ENCODE measurements at regions not wholly inside any gene's neighbourhood (a gene's known extent, or its start where the extent isn't known, plus 50 kb on each side); places are given as distances from the start of the nearest gene placed in this dataset.
"Not testable (repeated sequence)": the region's sequence is repeated elsewhere in the genome, so short reads cannot be mapped to it uniquely, and the experiment has no call there.

DNA sequence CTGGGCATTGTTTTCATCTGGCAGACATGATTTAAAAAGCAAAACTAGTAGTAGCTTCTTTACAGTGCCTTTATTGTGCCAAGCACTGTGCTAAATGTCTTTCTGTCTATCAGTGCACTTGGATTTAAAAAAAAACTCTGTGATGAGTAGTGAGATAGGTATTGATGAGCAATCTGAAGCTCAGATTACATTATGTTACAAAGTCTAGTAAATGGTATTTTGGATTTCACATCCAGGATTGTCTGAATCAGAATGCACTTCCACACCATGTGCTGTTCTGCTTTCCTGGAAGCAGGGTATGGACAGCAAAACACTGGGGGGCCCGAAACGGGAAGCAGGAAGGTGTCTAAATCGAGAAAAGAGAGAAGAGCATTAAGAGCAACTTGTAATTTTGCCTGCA, 103.4 kb upstream of the CCN2 start:
- no peak for DNase-seq (ENCODE audit: low read depth)

DNA sequence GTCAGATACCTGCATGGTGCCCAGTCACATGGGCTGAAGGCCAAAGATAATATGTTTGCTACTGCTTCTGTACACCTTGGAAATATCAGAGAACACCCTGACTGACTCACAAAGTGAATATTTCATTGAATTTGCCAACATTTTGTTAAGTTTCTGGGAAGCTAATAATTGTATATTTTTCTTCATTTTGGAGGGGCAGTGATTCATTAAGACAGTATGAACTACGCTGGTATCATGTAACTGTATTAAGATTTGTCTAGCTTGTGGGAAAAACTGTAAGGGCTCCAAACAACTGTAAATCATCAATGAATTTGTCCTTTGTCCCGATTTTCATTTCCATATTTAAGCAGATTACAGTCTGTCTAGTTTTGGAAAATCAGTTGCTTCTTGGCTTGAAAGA, 102.3 kb upstream of the CCN2 start:
- DNase-seq (ENCODE audit: low read depth): no peak

DNA sequence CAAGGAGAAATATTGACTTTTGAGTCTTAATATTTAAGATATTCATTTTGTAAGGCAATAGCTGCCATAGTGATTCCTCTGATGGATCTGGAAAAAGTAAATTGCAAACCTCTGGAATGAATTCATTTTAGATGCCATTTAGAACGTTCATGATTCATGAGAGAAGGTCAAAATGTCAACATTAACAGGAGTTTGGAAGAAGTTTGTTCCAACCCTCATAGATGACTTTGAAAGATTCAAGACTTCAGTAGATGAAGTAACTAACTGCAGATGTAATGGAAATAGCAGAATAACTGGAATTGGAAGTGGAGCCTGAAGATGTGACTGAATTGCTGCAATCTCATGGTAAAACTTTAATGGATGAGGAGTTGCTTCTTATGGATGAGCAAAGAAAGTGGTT, 100.9 kb upstream of the CCN2 start:
- no peak for DNase-seq (ENCODE audit: low read depth)

DNA sequence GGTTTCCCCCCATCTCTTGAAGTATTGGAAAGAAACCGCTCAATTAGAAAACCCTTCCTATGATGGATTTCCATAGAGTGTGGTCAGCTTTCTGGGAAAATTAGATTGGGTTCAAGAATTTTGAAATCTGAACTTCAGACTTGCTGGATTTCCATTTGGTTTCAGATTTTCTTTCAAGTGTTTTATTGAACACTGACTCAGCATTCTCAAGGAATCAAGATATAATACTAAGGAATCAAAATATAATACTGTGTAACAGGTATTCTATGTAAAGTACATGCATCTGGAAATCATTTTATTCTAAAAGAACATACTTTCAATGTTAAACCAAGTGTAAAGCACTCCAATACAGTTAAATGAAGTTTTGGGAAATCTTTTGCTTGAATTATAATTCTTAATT, 94.7 kb upstream of the CCN2 start:
- no peak for DNase-seq (ENCODE audit: low read depth)

DNA sequence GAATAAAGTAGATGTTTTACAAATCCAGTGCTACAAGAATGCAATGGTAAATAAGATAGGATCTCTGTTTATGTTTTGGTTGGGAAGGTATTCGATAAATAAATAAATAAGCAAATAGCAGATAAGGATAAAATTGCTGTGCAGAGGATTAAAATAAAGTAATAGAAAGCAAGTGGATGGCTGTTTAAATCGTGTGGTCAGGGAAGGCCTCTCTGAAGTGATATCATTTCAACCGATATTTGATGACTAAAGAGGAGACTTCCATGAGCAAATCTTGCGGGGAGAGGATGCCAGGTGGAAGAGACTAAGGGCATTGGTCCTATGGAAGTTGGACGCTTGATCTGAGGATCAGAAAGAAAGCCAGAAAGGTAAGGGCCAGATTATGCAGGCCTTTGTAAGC, 92.0 kb upstream of the CCN2 start:
- DNase-seq (ENCODE audit: low read depth): no peak

DNA sequence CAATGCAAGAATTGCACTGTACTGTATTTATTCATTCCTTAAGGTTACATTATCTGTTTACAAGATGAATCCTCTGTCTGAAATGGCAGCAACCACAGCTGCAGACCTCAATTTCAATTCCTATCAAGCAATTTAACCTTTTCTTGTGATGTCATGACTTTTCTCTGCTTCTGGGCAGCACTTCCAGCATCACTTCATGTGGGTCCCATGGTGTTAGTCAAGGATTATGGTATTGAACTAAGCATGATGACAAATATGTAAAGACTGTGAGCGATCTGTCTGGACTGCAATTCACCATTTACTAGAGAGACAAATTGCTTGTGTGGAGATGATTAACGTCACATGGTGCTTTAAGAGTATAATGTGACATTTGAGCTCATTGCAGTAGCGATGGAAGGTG, 90.5 kb upstream of the CCN2 start:
- no peak for DNase-seq (ENCODE audit: low read depth)

DNA sequence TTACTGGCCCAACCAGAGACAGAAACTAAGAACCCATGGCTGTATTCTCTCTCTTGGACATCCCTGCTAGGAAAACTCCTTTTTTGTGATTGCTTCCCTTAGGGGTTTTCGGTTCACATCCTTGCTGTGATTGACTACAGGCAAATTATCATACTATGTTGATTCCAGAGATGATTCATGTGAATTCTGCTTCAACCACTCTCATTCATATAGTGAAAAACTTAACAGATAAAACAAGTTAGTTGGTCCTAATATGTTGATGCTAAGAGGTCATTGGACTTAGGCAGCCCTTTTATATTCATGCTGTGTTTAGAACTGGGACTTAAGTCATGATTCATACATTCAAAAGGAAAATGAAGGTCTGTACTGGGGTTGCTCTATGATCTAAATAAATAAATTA, 76.9 kb upstream of the CCN2 start:
- no peak for DNase-seq (ENCODE audit: low read depth)

DNA sequence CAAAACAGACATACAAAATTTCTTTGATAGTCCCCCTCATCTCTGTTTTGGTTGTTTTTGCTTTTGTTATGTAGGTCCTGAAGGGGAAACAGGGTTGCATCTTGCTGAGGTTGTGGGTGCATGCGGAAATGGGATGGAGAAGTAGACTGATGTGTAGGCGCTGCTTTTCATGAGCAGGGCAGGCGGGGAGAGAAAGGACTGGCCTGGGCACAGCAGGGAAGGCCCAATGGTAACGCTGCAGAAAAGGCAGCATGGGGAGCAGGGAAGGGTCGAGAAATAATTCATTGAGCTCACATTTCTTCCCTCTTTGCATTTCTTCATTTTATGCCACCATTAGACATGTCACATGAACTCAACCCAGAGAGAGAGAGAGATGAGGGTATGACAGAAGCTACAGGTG, 74.3 kb upstream of the CCN2 start:
- no peak for DNase-seq (ENCODE audit: low read depth)

DNA sequence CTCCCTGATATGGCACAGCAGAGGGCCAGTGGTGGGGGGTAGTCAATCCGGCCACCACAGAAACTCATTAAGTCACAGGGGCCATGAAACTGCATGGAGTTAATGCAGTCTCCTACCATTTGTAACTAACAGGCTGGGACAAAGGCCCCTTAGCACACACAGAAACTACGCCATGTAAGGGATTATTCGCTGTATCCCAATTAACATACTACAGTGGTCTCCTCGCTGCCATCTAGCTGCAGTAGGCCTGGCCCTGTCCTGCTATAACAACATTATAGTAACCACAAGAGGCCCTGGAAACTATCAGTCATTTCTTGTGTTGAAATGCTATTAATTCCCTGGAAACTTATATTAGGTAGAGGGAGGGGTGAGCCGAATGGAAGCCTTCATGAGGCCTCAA, 72.3 kb upstream of the CCN2 start:
- DNase-seq (ENCODE audit: low read depth): no peak

DNA sequence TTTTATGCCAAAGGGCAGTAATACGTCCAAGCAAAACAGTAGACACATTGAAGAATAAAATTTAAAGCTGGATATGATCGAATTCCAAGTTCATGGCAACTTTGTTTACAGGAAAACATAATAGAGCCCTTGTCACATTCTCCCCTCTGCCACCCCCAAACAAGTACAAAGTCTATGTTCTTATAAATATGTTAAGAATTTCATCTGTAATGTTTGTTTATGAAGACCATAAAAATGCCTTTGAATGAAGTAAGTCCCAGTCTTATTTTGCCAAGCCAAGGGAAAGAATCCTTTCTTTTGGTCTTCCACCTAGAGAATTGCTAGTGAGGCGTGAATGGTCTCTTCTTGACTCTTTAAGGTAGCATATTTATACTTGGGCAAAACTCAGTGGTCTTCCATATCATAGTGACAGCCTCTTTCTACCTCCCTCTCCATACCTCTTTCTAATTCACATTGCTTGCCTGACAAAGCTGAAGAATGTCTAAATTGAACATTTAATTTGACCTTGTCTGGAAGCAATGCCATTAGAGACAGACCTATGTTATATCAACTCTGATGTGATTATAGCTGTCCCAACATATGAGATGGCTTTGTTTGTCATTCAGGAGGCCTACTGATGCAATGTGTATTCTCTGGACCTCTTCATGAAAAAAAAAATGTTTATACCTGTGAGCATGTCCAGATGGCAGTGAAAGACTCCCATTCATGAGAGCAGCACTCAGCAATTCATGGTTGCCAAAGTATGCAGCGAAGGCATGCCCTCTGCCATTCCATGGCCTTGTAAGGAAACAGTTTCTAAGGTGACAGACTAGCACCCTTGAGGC, 70.6 kb upstream of the CCN2 start:
- DNase-seq (ENCODE audit: low read depth): no peak

DNA sequence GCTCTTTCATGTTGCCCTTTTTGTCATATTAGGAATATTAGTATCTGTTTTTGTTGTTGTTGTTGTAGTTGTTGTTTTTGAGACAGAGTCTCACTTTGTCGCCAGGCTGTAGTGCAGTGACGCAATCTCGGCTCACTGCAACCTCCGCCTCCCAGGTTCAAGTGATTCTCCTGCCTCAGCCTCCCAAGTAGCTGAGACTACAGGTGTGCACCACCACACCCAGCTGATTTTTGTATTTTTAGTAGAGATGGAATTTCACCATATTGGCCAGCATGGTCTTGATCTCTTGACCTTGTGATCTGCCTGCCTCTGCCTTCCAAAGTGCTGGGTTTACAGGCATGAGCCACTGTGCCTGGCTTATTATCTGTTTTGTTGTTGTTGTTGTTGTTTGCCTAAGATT, 69.7 kb upstream of the CCN2 start:
- not testable (repeated sequence) for DNase-seq (ENCODE audit: low read depth)

DNA sequence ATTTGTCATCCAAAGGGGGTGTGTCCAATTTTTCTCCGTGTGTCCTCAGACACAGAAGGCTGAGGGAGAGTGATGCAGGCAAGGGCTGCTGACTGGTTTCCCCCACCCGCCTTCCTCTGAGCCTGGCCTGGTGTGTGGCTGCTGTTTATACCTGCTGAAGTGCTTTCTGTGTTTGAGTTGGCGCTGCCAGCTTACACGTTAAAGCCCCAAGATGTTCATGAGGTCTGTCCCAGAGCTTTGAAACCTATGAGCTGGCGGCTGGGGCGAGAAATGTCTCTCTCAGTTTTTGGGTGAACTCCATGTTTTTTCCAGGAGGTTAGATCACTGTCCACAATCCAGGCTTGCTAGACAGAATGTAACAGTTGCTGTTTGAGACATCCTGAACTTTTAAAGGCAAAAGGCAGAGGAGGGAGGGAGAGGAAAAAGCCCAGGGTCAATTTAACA, 69.0 kb upstream of the CCN2 start:
- no peak for DNase-seq (ENCODE audit: low read depth)

DNA sequence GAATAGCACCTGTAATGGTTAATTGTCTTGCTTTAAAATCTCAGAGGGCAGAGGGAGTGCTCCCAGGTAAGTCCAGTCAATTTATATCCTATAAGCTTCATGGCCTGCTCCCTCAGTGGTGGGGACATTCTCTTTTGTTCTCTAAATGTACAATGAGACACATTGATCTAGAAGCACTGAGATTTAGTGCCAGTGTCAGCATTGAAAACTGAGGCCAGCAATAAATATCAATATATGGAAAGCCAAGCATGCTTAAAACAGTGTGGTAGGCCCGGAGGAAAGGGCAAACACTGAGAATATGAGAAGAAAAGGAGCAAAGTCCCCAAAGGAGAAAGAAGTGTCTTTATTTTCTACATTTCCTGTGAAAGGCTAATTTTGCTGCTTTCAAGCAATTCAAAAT, 68.4 kb upstream of the CCN2 start:
- DNase-seq (ENCODE audit: low read depth): no peak

DNA sequence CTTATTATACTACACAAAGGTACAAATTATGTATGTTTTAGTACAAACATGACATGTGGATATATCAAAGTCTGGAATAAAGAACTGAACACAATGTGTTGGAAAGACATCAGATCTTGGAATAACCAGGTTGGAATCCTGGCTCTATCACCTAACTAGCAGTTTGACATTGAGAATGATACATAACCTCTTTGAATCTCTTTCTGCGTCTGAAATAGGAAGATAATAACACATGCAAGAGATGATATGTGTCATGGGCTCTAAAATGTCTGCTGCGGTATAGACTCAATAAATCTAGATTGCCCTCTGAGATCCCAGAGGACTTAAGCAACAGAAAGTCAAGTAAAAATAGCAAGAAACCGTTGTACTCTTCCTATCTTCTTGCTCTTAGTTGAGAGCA, 66.8 kb upstream of the CCN2 start:
- no peak for DNase-seq (ENCODE audit: low read depth)

DNA sequence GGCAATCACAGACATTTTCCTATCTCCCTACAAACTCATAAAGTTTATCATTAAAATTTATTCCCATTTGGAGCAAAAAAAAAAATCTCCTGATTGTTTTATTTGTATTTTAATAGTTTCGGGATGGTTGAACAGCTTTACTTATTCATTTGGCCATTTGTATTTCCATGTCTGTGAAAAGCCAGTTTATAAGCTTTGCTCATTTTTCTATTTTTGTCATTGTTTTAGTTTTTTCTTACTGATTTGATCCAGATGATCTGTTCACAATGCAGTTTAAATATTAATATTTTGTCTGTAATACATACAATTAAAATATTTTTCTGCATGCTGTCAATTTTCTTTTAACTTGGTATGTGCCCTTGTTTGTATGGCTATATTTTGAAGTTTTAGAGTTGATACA, 65.2 kb upstream of the CCN2 start:
- no peak for DNase-seq (ENCODE audit: low read depth)

DNA sequence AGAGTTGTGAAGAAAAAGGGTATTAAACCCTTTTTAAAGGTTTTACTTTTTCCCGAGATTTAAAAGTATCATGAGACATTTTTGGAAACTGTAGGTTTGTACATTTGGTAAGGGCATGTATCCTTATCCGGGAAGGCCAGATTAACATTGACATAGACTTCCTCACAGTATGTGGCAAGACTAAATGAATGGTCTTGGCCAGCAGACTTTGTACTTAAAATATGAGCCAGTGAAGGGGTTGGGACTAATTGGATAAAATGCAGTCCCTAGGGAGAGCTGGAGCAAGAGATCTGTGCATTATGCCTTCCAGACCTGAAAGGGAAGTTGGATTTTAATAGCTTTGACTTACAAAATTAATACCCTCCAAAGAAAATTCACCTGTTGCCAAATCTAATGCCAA, 60.4 kb upstream of the CCN2 start:
- no peak for DNase-seq (ENCODE audit: low read depth)

DNA sequence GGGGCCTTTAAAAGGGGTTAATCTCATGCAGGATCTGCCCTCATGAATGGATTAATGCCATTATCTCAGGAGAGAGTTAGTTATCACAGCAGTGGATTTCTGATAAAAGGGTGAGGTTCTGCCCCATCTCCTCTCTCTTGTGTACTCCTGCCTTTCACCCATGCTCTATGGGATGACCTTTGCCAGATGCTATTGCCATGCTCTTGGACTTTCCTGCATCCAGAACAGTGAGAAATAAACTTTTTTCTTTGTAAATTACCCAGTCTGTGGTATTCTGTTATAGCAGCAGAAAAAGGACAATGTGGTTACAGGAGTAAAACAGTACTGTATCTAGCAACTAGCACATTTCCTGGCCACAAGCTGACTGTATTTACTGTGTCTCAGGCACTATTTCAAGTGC, 58.0 kb upstream of the CCN2 start:
- DNase-seq (ENCODE audit: low read depth): no peak

DNA sequence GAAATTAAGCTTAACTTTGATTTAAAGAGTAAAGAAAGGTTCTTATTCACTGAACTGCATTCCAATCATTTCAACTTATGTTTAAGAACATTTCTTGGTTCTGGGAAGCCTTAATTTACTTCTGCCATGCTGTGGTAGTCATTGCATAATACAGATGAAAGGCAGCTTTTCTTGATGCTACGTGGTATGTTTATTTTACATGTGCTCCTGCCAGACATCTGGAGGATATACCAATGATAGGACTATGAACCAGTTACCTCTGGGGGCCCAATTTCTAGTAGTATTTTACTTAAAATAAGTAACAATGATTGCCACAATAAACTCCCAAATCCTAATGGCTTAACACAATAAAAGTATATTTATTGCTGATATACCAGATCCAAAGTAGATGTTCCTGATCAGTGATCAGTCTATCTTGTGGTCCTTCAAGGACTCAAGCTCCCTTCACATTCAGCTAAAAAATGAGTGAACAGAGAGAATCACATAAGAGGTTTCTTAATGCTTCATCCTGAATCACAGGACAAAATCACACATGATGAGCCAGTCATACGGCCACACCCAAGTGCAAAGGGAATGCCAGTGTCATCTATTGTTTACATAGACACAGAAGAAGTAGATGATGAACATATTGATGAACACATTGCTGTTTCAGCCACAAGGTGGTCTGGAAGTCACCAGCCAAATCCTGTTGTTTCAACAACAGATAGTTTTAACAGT, 56.5 kb upstream of the CCN2 start:
- DNase-seq (ENCODE audit: low read depth): no peak

DNA sequence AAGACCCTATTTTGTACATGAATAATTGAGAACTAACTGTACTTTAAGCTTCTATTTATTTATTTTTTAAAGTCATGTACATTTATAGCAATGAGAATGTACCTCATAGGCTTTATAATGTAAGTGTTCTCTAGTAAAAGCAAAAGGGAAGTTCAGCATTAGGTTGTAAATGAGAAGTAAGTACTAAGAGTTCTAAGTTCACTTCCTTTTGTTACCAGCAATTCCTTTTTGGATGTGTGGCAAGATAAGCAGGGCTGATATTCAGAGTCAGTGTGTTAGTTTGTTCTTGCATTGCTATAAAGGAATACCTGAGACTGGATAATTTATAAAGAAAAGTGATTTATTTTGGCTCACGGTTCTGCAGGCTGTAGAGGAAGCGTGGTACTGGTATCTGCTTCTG, 54.0 kb upstream of the CCN2 start:
- no peak for DNase-seq (ENCODE audit: low read depth)

DNA sequence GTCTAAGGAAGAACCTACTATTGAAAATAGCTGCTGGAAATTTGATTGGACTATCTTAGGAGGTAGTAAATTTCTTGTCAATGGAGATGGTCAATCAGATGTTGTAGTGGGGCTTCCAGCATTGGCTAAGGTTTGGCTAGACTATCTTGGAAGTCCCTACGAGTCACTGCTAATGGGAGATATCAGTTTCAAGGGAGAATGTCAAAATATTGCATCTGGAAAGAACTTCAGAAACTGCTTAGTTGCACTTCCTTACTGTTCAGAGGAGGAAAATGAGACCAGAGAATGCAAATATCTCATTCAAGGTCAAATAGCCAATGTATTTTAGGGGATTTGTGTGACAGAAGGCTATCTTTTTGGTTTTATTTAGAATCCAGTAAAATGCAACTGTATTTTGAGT, 53.5 kb upstream of the CCN2 start:
- no peak for DNase-seq (ENCODE audit: low read depth)

DNA sequence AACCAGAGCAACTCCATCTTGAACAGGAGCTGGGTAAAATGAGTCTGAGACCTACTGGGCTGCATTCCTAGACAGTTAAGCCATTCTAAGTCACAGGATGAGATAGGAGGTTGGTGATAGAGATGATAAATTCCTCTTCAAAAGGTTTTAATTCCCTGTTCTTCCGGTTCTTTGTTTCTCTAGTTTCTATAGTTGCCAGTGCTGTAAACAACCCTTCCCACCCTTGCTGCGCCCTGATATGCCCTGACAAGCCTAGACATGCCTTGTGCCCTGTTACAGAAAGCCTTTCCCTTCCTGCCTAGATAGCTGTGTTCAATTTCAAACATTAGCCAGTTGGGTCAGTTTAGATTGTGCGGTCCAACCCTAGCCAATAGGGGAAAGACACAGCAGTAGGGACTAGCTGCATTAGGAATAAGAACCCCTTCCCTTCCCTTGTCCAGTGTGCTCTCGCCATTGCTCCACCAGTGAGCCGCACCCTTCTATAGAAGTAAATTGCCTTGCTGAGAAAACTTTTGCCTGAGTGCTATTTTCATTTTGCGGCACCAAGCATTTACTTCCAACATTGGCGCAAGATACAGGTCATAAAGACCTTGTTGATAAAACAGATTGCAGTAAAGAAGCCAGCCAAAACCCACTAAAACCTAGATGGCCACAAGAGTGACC, 52.5 kb upstream of the CCN2 start:
- no peak for DNase-seq (ENCODE audit: low read depth)

Measured in forelimb muscle (tissue), 1 donor.